ENCODE measurements at regions not wholly inside any gene's neighbourhood (a gene's known extent, or its start where the extent isn't known, plus 50 kb on each side); places are given as distances from the start of the nearest gene placed in this dataset.
"Not testable (repeated sequence)": the region's sequence is repeated elsewhere in the genome, so short reads cannot be mapped to it uniquely, and the experiment has no call there.

DNA sequence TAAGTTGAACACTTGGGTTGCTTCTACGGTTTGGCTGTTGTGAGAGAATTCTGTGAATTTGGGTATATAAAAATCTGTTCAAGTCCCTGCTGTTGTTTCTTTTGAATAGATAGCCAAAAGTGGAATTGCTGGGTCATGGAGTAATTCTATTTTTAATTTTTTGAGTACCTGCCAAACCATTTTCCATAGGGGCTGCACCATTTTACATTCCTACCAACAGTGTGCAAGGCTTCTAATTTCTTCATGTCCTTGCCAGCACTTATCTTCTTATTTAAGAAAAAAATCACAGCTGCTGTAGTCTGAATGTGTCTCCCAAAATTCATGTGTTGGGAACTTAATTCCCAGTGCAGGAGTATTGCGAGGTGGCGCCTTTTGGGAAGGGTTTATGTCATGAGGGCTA lies 75.1 kb upstream of the NUTM2F start:
- not testable (repeated sequence) for TF ChIP-seq POLR2AphosphoS5 (IDR thresholded peaks at IDR 0.05; ENCODE audit: low read depth, low read length); TAF1 (IDR thresholded peaks at IDR 0.05; ENCODE audit: borderline replicate concordance, low read depth, low read length); POLR2A (IDR thresholded peaks at IDR 0.05; ENCODE audit: low read depth, low read length)
